ENCODE measurements at regions not wholly inside any gene's neighbourhood (a gene's known extent, or its start where the extent isn't known, plus 50 kb on each side); places are given as distances from the start of the nearest gene placed in this dataset.
"Not testable (repeated sequence)": the region's sequence is repeated elsewhere in the genome, so short reads cannot be mapped to it uniquely, and the experiment has no call there.

DNA sequence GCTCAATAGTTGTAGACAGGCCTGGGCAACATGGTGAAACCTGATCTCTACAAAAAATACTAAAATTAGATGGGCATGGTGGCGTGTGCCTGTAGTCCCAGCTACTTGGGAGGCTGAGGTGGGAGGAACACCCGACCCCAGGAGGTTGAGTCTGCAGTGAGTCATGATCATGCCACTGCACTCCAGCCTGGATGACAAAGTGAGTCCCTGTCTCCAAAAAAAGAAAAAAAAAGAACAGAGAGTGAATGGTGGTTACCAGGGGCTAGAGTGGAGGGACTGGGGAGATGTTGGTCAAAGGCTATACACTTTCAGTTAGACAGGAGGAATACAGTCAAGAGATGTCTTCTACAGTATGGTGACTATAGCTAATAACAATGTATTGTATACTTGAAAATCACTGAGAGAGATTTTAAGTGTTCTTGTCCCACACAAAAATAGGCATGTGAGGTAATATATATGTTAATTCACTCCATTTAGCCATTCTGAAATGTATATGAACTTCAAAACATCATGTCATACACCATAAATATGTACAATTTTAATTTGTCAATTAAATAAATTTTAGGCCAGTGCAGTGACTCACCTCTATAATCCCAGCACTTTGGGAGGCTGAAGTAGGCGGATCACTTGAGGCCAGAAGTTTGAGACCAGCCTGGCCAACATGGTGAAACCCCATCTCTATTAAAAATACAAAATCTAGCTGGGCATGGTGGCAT is 148.6 kb downstream of the CRLF3 start:
- ATAC-seq; H3K4me1 Mint-ChIP-seq; H3K27ac Mint-ChIP-seq; DNase-seq (ENCODE audit: low spot score in 2 of 2); H3K36me3 Mint-ChIP-seq; H3K4me3 Mint-ChIP-seq; H3K9me3 Mint-ChIP-seq: not testable (repeated sequence)

DNA sequence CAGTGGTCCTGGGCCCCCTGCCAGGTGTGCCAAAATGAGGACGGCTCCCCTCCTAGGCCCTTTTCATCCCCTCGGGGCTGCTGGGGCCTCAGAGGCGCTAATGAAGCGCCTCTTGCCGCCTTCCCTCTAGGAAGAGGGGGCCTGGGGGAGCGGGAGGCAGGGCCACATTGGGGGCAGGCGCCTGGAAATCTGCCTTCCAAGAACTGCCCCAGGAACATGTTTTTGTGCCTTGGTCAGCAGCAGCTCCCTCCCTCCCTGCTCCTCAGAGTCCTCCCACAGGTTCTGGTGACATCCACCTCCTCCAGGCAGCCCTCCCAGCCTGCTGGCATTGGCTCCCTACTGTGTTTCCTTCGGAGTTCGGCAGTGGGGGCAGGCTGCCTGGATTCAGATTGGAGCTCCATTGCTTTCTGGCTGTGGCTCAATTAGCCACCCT is 155.3 kb downstream of the CRLF3 start:
- Mint-ChIP-seq H3K4me3 (peak overlapping the region; percentile 40), H3K27ac (peak overlapping the region; percentile 70)
- not testable (repeated sequence) for DNase-seq (ENCODE audit: low spot score in 2 of 2); H3K9me3 Mint-ChIP-seq; H3K36me3 Mint-ChIP-seq; H3K4me1 Mint-ChIP-seq; ATAC-seq

DNA sequence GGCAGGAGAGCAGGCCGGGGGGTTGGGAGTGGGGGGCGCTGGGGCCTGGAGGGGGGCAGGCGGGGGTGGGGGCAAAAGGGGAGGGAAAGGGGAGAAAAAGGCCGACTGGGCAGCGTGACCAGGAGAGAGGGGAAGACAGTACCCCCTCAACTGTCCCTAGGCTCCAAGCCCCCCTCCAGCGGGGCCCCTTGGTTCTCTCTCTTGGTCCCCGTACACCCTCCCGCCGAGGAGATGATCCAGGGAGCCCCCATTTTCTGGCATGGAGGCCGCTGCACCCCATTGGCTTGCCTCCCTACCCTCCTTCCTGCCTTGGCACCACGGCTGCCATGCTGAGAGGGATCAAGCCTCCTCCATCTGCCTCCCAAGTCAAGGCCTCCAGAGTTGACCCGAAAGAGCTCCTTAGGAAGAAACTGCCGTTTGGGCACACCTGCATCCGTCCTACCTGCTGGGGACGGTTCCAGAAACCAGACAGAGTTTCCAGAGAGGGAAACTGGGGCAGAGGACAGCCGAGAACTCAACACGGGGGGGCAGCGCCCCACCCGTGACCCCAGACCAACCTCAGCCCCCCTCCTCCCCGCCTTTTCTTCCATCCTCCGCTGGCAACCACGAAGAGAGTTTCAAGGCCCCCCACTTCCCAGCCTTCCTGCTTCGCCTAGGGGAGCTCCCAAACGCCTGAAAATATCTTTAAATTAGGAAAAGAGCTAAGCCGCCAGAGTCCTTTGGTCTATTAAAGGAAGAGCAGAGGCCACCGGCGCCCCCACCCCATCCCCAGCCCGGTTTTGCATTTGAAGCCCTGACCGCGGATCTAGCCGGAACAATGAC is 155.9 kb downstream of the CRLF3 start:
- H3K4me1 Mint-ChIP-seq; H3K9me3 Mint-ChIP-seq; DNase-seq (ENCODE audit: low spot score in 2 of 2); H3K36me3 Mint-ChIP-seq: not testable (repeated sequence)
- Mint-ChIP-seq H3K4me3 (peak overlapping the region; percentile 40), H3K27ac (peak overlapping the region; percentile 70)
- ATAC-seq: peak; percentile 31

DNA sequence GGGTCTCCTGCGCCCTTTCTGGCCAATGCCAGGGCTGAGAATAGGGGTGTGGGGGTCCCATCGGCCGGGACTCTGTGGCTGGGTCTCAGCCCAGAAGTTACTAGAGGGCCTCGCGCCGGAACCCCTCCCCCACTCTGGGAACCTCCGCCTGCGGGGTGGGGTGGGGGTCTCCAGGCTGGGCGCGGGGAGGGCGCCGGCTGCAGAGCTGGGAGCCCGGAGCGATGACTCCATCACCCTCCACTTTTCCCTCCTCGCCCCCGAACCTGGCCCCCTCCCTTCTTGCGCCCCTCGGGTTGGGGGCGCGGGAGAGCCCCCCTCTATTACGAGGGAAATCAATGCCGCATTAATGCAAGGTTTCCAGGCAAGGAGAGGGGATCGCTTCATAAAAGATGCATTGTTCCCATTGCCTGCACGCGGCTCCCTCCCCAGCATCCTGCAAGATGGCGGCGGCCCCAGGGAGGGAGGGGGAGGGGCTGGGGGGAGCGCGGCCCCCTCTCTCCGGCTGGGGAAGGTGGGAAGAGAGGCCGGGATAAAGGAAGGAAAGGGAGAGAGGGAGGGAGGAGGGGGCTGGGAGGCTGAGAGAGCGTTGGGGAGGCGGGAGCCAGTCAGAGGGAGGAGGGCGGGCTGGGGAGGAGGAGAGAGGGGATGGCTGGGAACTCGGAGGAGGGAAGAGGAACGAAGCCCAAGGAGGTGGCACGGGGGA is 156.7 kb downstream of the CRLF3 start:
- peak; percentile 46 for ATAC-seq
- H3K4me3 Mint-ChIP-seq: peak overlapping the region; percentile 43
- H3K4me1 Mint-ChIP-seq, H3K27ac Mint-ChIP-seq, H3K9me3 Mint-ChIP-seq, H3K36me3 Mint-ChIP-seq: not testable (repeated sequence)
- DNase-seq (ENCODE audit: low spot score in 2 of 2): peak in 1 of 2 donors; percentile 52

DNA sequence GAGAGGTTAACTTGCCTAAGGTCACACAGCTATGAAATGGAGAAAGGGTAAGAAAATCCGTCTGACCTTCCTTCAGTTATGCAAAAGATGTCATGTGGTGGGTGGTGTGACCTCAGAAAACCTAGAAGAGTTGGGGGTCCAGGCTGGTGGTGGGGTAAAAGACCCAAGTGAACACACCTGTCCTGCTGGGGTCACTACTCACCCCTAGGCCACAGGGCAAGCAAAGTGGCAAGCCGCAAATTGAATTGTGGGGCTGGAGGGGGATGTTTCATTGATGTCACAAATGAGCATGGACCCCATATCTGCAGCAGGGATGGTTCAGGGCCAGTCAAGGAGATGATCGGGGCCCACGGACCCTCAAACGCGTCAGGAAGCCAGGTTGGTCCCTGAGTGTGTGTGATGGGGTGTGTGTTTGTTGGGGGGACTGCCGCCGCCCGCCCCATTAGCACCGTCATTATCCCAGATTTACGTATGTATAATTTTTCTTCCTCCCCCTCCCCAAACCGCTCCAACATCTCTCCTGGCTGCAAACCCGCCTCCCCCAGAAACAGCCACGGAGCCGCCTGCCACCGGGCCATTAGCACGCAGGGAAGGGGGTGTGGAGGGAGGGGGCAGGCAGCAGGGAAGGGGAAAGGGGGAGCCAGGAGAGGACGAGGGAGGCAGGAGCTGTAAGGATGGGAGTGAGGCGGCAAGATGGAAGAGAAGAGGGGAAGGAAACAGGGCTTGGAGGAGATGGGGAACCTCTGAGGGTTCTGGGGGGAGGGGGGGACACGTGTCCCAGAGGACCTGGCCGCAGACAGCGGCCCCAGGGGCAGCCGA is 157.4 kb downstream of the CRLF3 start:
- not testable (repeated sequence) for H3K9me3 Mint-ChIP-seq; H3K27ac Mint-ChIP-seq; H3K4me1 Mint-ChIP-seq; H3K36me3 Mint-ChIP-seq; DNase-seq (ENCODE audit: low spot score in 2 of 2); ATAC-seq
- H3K4me3 Mint-ChIP-seq: peak overlapping the region; percentile 43

DNA sequence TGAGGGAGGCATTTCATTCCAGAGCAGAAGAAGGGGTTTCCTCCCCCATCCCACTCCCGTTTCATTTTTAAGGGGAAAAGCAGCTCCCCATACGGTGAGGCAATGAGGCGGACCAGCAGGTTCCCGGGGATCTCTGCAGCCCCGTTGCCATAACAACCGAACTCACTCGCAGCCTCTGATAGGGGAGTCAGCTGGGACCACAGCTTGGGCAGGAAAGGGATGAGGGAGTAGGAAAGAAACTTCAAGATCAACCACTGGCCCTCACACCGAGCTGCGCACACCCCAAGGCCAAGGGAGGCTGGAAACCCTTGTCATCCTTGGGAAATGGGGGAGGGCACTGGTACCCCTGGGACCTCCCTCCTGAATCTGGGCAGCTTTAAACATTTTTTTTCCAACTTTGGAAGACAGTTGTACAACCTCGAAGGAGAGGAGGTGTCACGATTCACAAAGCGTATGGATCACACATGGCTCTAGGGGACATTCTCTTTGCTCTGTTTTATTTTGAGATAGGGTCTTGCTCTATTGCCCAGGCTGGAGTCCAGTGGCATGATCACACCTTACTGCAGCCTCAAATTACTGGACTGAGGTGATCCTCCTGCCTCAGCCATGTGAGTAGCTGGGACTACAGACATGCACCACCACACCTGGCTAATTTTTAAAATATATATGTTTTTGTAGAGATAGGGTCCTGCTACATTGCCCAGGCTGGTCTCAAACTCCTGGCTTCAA is 160.6 kb downstream of the CRLF3 start:
- H3K9me3 Mint-ChIP-seq; H3K4me1 Mint-ChIP-seq; DNase-seq (ENCODE audit: low spot score in 2 of 2); H3K36me3 Mint-ChIP-seq; H3K27ac Mint-ChIP-seq; ATAC-seq; H3K4me3 Mint-ChIP-seq: not testable (repeated sequence)

DNA sequence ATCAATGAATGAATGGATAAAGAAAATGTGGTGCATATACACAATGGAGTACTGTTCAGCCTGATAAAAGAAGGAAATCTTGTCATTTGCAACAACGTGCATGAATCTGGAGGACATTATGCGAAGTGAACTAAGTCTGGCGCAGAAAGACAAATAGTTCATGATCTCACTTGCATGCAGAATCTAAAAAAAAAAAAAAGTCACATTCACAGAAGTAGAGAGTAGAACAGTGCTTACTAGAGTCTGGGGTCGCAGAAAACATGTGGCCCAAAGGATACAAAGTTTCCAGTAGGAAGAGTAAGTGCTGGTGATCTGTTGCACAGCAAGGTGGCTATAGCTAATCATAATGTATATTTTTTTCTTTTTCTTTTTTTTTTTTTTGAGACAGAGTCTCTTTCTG is 167.3 kb downstream of the CRLF3 start:
- not testable (repeated sequence) for H3K4me3 Mint-ChIP-seq; H3K36me3 Mint-ChIP-seq; ATAC-seq; H3K4me1 Mint-ChIP-seq; H3K9me3 Mint-ChIP-seq; H3K27ac Mint-ChIP-seq; DNase-seq (ENCODE audit: low spot score in 2 of 2)

DNA sequence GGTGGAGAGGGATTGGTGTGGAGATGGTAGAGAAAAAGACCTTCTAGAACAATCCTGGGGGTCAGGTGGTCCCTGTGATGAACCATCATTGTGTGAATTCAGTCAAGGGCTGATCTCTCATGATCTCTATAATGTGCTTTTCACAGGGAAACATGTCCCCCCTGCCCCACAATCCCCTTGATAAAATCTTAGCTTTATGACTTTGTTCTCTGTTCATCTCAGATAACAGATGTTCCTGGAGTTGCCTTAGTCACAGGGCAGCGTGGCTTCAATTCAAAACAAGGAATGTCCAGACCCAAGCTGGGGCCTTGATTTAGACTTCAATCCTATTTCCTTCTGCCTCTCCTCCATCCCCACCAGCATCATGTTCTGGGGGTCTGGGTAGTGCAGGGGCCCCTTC is 171.5 kb downstream of the CRLF3 start:
- ATAC-seq; H3K27ac Mint-ChIP-seq; H3K4me3 Mint-ChIP-seq; H3K9me3 Mint-ChIP-seq; H3K36me3 Mint-ChIP-seq; DNase-seq (ENCODE audit: low spot score in 2 of 2); H3K4me1 Mint-ChIP-seq: not testable (repeated sequence)

GRCh38 chr17:30650149-30650548 is 172.9 kb downstream of the GOSR1 start:
- not testable (repeated sequence) for H3K36me3 Mint-ChIP-seq; DNase-seq (ENCODE audit: low spot score in 2 of 2); ATAC-seq; H3K4me1 Mint-ChIP-seq; H3K9me3 Mint-ChIP-seq; H3K4me3 Mint-ChIP-seq; H3K27ac Mint-ChIP-seq

DNA sequence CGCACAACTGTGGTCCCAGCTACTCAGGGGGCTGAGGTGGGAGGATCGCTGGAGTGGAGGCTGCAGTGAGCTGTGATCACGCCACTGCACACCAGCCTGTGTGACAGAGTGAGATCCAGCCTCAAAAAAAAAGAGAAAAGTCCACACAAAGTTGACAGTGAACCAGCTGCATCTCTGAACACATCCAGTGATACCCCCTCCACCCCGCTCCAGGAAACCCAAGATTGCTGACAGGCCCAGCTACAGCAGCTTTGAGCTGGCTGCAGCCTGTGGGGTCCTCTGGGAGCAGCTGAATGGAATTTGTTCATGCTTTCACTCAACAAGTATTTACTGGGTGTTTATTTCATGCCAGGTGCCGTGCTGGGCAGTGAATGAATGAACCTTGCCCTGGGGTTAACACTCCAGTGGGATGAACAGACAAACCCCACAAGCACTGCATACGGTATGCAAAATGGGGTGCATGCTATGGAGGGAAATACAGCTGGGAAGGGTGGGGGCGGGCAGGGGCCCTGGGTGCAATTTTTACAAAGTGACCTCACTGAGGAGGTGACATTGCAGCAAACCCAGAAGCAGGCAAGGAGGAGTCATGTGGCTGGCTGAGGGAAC is 170.9 kb downstream of the GOSR1 start:
- not testable (repeated sequence) for ATAC-seq; H3K4me1 Mint-ChIP-seq; H3K27ac Mint-ChIP-seq; DNase-seq (ENCODE audit: low spot score in 2 of 2); H3K36me3 Mint-ChIP-seq; H3K4me3 Mint-ChIP-seq; H3K9me3 Mint-ChIP-seq

- ATAC-seq; H3K4me1 Mint-ChIP-seq; H3K4me3 Mint-ChIP-seq; H3K36me3 Mint-ChIP-seq; H3K9me3 Mint-ChIP-seq; H3K27ac Mint-ChIP-seq; DNase-seq (ENCODE audit: low spot score in 2 of 2): not testable (repeated sequence)
Measured at GRCh38 chr17:30645875-30646274, 168.7 kb downstream of the GOSR1 start.

- not testable (repeated sequence) for H3K4me3 Mint-ChIP-seq; H3K9me3 Mint-ChIP-seq; H3K36me3 Mint-ChIP-seq; H3K4me1 Mint-ChIP-seq; DNase-seq (ENCODE audit: low spot score in 2 of 2); H3K27ac Mint-ChIP-seq
- ATAC-seq: peak; percentile 84
Measured at GRCh38 chr17:30644713-30645112, 167.5 kb downstream of the GOSR1 start.

DNA sequence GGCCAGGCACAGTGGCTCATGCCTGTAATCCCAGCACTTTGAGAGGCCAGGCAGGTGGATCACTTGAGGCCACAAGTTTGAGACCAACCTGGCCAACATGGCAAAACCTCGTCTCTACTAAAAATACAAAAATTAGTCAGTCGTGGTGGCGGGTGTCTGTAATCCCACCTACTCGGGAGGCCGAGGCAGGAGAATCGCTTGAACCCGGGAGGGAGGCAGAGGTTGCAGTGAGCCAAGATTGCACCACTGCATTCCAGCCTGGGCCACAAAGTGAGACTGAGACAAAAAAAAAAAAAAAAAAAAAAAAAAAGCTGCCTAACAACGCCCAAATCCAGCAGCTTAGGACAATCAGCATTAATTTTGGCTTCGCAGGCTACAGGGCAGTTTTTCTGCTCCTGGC is 167.1 kb downstream of the GOSR1 start:
- H3K4me1 Mint-ChIP-seq, H3K9me3 Mint-ChIP-seq: not testable (repeated sequence)

DNA sequence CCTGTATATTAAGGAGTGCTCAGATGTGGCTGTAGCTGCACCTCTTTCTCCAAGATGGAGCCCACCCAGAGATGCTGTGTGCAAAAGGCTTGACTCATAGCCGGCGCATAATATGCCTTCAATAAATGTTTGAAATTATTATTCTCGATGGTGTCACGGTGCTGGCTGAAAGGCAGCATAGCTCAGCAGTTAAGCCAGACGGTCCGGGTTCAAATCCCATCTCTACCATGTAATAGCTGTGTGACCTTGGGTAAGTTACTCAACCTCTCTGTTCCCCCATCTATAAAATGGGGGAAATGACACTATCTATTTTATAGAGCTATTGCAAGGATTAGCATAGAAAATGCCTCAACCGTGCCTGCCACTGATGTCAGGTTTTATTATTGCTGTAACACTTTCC is 164.2 kb downstream of the GOSR1 start:
- not testable (repeated sequence) for H3K4me3 Mint-ChIP-seq; H3K27ac Mint-ChIP-seq; H3K9me3 Mint-ChIP-seq; ATAC-seq; DNase-seq (ENCODE audit: low spot score in 2 of 2); H3K36me3 Mint-ChIP-seq; H3K4me1 Mint-ChIP-seq

More for the DNA sequence above, 167.1 kb downstream of the GOSR1 start:
- not testable (repeated sequence) for ATAC-seq; H3K4me3 Mint-ChIP-seq; DNase-seq (ENCODE audit: low spot score in 2 of 2); H3K36me3 Mint-ChIP-seq; H3K27ac Mint-ChIP-seq

All from stimulated activated effector memory CD8-positive, alpha-beta T cell treated with anti-CD3 and anti-CD28 coated beads, Interleukin-12 subunit alpha, Interleukin-12 subunit beta, amount 100 ng/mL, for 72 hours (primary cell).